ENCODE measurements at regions not wholly inside any gene's neighbourhood (a gene's known extent, or its start where the extent isn't known, plus 50 kb on each side); places are given as distances from the start of the nearest gene placed in this dataset.

DNA sequence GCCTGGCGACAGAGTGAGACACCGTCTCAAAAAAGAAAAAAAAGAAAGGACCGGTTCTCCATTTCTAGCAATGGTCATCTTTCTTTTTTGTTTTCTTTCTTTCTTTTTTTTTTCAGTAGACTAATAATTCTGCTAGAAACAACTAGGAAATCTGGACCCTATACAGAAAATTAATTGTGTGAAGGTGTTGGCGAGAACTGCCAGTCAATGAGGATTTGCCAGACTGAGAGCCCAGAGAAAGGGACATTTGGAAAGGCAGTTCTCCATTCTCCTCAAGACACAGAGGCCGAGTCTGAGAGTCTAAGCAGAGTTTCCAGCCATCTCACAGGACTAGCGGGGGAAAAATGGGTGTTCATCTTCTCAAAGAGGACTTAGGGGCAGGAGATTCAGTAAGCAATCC is 123.6 kb upstream of the GPC1 start:
- TF ChIP-seq, protein P1, sequence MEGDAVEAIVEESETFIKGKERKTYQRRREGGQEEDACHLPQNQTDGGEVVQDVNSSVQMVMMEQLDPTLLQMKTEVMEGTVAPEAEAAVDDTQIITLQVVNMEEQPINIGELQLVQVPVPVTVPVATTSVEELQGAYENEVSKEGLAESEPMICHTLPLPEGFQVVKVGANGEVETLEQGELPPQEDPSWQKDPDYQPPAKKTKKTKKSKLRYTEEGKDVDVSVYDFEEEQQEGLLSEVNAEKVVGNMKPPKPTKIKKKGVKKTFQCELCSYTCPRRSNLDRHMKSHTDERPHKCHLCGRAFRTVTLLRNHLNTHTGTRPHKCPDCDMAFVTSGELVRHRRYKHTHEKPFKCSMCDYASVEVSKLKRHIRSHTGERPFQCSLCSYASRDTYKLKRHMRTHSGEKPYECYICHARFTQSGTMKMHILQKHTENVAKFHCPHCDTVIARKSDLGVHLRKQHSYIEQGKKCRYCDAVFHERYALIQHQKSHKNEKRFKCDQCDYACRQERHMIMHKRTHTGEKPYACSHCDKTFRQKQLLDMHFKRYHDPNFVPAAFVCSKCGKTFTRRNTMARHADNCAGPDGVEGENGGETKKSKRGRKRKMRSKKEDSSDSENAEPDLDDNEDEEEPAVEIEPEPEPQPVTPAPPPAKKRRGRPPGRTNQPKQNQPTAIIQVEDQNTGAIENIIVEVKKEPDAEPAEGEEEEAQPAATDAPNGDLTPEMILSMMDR (IDR thresholded peaks at IDR 0.05 in 4 of 5, conservative IDR thresholded peaks at IDR 0.05 in 1 of 5): no peak
- TF ChIP-seq POLR2A (IDR thresholded peaks at IDR 0.05): no peak

Data from gastrocnemius medialis (tissue), 4 donors.